Epithelial cell of proximal tubule (primary cell): ENCODE measurements at regions not wholly inside any gene's neighbourhood (a gene's known extent, or its start where the extent isn't known, plus 50 kb on each side); places are given as distances from the start of the nearest gene placed in this dataset.
A peak's percentile ranks its signal among the peaks of the same experiment; 100 is the strongest.

Source experiments
- DNase-seq: peaks from one replicate; pipeline ENCODE4 v3.0.0-alpha.2; 2011; ENCODE audit warnings: low read depth
- H3K4me3 ChIP-seq: 2 replicates; pipeline ENCODE4 v1.5.1; 2011; ENCODE audit warnings: low read depth, mild to moderate bottlenecking, low read length
- TF ChIP-seq, protein P1 (sequence below): conservative IDR thresholded peaks from 2 replicates; pipeline ENCODE4 v1.5.1; 2012; ENCODE audit warnings: low read depth, mild to moderate bottlenecking, low read length

DNA sequence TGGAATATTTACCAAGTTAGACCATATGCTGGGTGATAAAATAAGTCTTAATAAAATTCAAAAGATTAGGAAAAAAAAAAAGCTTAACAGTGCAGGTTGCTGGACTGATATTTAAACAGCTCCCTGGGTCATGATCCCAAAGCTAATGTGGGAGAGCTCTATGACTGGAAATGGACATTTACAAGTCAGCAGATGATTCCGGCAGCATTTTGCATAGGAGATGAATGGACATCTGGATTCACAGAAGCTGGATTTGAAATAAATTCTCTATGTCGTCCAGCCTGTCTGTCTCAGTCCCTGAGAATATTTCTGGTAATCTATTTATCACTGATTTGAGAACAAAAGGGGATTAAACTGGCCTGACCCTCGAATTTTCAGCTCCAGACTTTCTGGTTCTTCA, 52.3 kb upstream of the KLHL25 start:
- H3K4me3 ChIP-seq = no peak overlapping the region
- DNase-seq = no peak
- TF ChIP-seq, protein P1, sequence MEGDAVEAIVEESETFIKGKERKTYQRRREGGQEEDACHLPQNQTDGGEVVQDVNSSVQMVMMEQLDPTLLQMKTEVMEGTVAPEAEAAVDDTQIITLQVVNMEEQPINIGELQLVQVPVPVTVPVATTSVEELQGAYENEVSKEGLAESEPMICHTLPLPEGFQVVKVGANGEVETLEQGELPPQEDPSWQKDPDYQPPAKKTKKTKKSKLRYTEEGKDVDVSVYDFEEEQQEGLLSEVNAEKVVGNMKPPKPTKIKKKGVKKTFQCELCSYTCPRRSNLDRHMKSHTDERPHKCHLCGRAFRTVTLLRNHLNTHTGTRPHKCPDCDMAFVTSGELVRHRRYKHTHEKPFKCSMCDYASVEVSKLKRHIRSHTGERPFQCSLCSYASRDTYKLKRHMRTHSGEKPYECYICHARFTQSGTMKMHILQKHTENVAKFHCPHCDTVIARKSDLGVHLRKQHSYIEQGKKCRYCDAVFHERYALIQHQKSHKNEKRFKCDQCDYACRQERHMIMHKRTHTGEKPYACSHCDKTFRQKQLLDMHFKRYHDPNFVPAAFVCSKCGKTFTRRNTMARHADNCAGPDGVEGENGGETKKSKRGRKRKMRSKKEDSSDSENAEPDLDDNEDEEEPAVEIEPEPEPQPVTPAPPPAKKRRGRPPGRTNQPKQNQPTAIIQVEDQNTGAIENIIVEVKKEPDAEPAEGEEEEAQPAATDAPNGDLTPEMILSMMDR = no peak

DNA sequence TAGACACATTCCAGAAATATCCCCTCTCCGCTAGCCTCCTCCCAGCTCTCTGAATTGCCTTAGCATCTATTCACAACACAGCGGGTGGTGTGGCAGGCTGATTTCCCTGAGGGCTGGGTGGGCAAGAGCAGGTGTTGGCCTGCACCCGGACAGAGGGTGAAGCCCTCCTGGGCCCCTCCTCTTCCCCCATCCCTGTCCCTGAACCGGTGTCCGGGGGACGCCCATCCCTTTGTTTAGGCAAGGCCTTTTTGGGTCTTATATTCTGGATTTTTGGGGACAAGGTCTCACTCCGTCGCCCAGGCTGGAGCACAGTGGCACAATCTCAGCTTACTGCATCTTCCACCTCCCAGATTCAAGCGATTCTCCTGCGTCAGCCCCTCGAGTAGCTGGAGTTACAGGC, 55.2 kb upstream of the KLHL25 start:
- DNase-seq = no peak
- TF ChIP-seq, protein P1 = no peak
- no peak overlapping the region for H3K4me3 ChIP-seq

DNA sequence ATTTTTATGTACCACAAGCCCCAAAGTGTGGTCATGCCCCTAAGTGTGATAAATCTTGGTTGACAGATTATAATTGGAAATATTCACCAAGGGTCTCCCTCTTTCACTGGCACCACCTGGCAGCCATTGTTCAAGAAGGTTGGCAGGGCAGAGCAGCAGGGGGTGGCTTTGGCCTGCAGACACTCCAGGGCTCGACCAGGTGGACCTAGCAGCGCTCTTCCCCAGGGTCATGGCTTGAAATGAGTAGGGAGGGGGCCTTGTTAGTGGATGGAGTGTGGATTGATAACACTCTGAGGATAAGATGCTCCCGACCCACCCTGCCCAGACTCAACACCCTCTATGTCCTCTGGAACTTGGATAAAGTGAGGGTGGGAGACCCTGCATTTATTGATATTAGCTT, 58.2 kb upstream of the KLHL25 start:
- TF ChIP-seq, protein P1 = no peak
- DNase-seq = no peak
- H3K4me3 ChIP-seq = no peak overlapping the region

DNA sequence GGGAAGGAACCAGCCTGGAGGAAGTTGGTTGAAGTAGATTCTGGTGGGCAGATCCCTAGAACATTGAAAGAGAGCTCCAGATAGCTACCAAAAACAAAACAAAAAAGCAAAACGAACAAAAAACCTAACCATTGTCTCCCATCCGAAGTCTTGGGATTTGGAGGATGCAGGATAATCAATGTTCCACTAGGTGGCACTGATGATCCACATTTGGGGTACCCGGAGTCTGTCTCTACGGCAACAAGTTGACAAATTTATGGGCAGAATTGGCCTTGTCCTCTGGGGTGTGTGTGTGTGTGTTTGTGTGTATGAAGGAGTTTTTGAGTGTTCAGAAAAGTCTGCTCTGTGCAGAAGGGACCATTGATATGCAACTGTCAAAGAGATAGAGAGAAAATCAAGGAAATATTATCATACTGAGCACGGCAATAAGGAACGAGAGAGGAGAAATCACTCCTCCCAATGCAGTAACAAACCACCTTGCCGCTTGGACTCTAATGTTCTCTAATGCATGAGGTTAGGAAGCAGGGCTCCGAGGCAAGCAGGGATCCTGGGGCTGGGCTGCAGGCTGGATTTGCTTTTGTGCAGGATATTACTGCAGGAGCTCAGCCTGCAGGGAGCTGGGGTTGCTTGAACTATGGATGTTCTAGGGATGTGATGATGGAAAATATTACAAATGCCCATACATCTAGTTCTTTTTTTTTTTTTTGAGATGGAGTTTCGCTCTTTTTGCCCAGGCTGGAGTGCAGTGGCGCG, 59.8 kb upstream of the KLHL25 start:
- TF ChIP-seq, protein P1 = peak; percentile 84
- H3K4me3 ChIP-seq = no peak overlapping the region
- DNase-seq = no peak

DNA sequence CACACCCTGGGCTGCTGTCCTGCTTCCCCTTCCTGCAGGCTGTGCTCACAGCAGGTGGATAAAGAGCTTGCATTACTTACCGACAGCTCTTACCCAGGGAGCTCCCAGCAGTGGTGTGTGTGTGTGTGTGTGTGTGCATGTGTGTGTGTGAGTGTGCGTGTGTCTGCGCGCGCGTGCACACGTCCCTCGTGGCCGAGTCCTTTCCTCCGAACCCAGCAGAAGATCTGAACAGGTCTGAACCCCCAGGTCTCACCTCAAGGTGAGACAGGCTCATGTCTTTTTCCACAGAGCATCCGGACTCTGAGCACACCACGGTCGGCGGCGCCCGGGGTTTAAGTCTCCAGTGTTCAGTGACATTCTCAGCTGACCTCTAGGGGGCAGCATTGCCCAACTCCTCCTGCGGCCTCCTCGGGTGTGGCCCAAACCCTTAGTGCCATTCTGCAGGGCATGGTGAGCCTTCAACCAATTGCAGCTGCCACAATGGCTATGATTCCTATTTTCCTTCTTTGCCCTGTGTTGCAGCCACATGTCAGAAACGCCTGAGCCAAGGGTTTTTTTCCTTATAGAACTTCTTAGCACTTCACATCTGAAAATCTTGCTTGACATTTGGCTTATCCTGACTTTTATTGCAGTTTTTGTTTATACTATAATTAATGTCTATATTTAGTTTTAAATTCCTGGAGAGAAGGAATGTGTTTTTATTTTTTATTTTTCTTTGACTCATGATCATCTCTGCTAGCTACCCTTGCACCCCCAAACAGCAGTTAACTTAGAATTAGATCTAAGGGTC, 64.1 kb upstream of the KLHL25 start:
- TF ChIP-seq, protein P1 = peak; percentile 75
- H3K4me3 ChIP-seq = no peak overlapping the region

DNA sequence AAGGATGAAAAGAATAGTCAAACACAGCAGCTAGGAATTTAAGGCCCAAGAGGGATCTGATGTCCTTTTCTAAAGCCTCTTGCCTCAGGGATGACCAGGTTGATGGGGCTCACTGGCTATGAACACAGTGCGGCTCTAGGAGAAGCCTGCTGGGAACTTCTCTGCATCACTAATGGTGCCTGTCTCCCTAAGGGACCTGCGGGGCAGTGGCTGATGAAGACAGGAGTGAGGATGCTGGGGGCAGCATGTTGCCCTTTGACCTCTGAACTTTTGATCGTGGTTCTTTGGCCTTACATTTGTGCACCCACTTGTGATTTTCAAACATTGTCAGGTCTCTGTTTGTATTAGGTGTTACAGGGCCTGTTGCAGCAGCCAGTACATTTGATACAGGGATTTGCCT, 64.9 kb upstream of the KLHL25 start:
- TF ChIP-seq, protein P1 = no peak
- no peak overlapping the region for H3K4me3 ChIP-seq
- DNase-seq = no peak

More for the DNA sequence above, 64.1 kb upstream of the KLHL25 start:
- DNase-seq = no peak
